ENCODE measurements at regions not wholly inside any gene's neighbourhood (a gene's known extent, or its start where the extent isn't known, plus 50 kb on each side); places are given as distances from the start of the nearest gene placed in this dataset.

GRCh38 chr18:78640246-78640995 is 339.2 kb upstream of the SALL3 start:
- Mint-ChIP-seq H3K27me3 (no peaks in the 10 kb centered on the region), H3K9me3 (peaks cover 3 to 8% (median 6%) of the 10 kb centered on the region in 7 donors), H3K36me3 (no peaks in the 10 kb centered on the region), H3K27ac (no peak overlapping the region), H3K4me3 (no peak overlapping the region), H3K4me1 (peaks cover 0 to 11% (median 4%) of the 10 kb centered on the region in 4 donors)
- ATAC-seq (ENCODE audit: low read depth in 2 of 2) (no peak), DNase-seq (no peak)
- H3K4me1 ChIP-seq (ENCODE audit: control insufficient read depth, insufficient read depth, low read length, poor library complexity, severe bottlenecking): no peaks in the 10 kb centered on the region
- H3K27me3 ChIP-seq (ENCODE audit: control insufficient read depth, insufficient read depth, low read length): no peaks in the 10 kb centered on the region
- H3K9me3 ChIP-seq (ENCODE audit: control insufficient read depth in 2 of 2, low read length in 2 of 2): peaks cover 0 to 5% of the 10 kb centered on the region in 2 experiments
- no peak overlapping the region for H3K4me3 ChIP-seq (ENCODE audit: low read depth, low read length)
- H3K27ac ChIP-seq (ENCODE audit: insufficient read depth, low read length, poor library complexity, severe bottlenecking): no peak overlapping the region
- no peaks in the 10 kb centered on the region for H3K36me3 ChIP-seq (ENCODE audit: control insufficient read depth, insufficient read depth, low read length)

- Histone ChIP-seq H3K36me3 (ENCODE audit: control insufficient read depth, insufficient read depth, low read length) (no peaks in the 10 kb centered on the region), H3K4me1 (ENCODE audit: control insufficient read depth, insufficient read depth, low read length, poor library complexity, severe bottlenecking) (no peaks in the 10 kb centered on the region), H3K4me3 (ENCODE audit: low read depth, low read length) (no peak overlapping the region), H3K9me3 (ENCODE audit: control insufficient read depth in 2 of 2, low read length in 2 of 2) (no peaks in the 10 kb centered on the region), H3K27ac (ENCODE audit: insufficient read depth, low read length, poor library complexity, severe bottlenecking) (no peak overlapping the region), H3K27me3 (ENCODE audit: control insufficient read depth, insufficient read depth, low read length) (no peaks in the 10 kb centered on the region)
- Mint-ChIP-seq H3K9me3 (peaks cover 0 to 2% (median 1%) of the 10 kb centered on the region in 7 donors), H3K36me3 (no peaks in the 10 kb centered on the region), H3K27me3 (no peaks in the 10 kb centered on the region), H3K4me3 (peak overlapping the region in 1 of 4 donors; percentile 38), H3K4me1 (peaks cover 0 to 2% (median 0%) of the 10 kb centered on the region in 4 donors), H3K27ac (no peak overlapping the region)
- ATAC-seq (ENCODE audit: low read depth in 2 of 2) (no peak), DNase-seq (no peak)
These were observed 337.9 kb upstream of the SALL3 start for GRCh38 chr18:78641689-78642231.

GRCh38 chr18:78642296-78642951 is 337.2 kb upstream of the SALL3 start:
- H3K9me3 ChIP-seq (ENCODE audit: control insufficient read depth in 2 of 2, low read length in 2 of 2): no peaks in the 10 kb centered on the region
- no peaks in the 10 kb centered on the region for H3K36me3 Mint-ChIP-seq
- H3K4me1 ChIP-seq (ENCODE audit: control insufficient read depth, insufficient read depth, low read length, poor library complexity, severe bottlenecking): no peaks in the 10 kb centered on the region
- peaks cover 0 to 2% (median 0%) of the 10 kb centered on the region in 4 donors for H3K4me1 Mint-ChIP-seq
- no peaks in the 10 kb centered on the region for H3K27me3 Mint-ChIP-seq
- peaks cover 0 to 2% (median 1%) of the 10 kb centered on the region in 7 donors for H3K9me3 Mint-ChIP-seq
- H3K27me3 ChIP-seq (ENCODE audit: control insufficient read depth, insufficient read depth, low read length): no peaks in the 10 kb centered on the region
- DNase-seq: no peak
- no peaks in the 10 kb centered on the region for H3K36me3 ChIP-seq (ENCODE audit: control insufficient read depth, insufficient read depth, low read length)
- no peak overlapping the region for H3K4me3 Mint-ChIP-seq
- H3K27ac Mint-ChIP-seq: no peak overlapping the region
- H3K4me3 ChIP-seq (ENCODE audit: low read depth, low read length): no peak overlapping the region
- no peak overlapping the region for H3K27ac ChIP-seq (ENCODE audit: insufficient read depth, low read length, poor library complexity, severe bottlenecking)
- ATAC-seq (ENCODE audit: low read depth in 2 of 2): no peak

GRCh38 chr18:78643004-78643403 is 336.6 kb upstream of the SALL3 start:
- ATAC-seq (ENCODE audit: low read depth in 2 of 2): no peak
- no peak for DNase-seq
- H3K4me1 ChIP-seq (ENCODE audit: control insufficient read depth, insufficient read depth, low read length, poor library complexity, severe bottlenecking): no peaks in the 10 kb centered on the region
- H3K27me3 ChIP-seq (ENCODE audit: control insufficient read depth, insufficient read depth, low read length): no peaks in the 10 kb centered on the region
- peaks cover 0 to 2% (median 0%) of the 10 kb centered on the region in 4 donors for H3K4me1 Mint-ChIP-seq
- no peaks in the 10 kb centered on the region for H3K36me3 ChIP-seq (ENCODE audit: control insufficient read depth, insufficient read depth, low read length)
- H3K27ac ChIP-seq (ENCODE audit: insufficient read depth, low read length, poor library complexity, severe bottlenecking): peak overlapping the region; percentile 36
- no peaks in the 10 kb centered on the region for H3K9me3 ChIP-seq (ENCODE audit: control insufficient read depth in 2 of 2, low read length in 2 of 2)
- no peaks in the 10 kb centered on the region for H3K36me3 Mint-ChIP-seq
- peaks cover 0 to 2% (median 1%) of the 10 kb centered on the region in 7 donors for H3K9me3 Mint-ChIP-seq
- H3K27me3 Mint-ChIP-seq: no peaks in the 10 kb centered on the region
- no peak overlapping the region for H3K27ac Mint-ChIP-seq
- H3K4me3 ChIP-seq (ENCODE audit: low read depth, low read length): no peak overlapping the region
- no peak overlapping the region for H3K4me3 Mint-ChIP-seq

GRCh38 chr18:78643981-78644380 is 335.6 kb upstream of the SALL3 start:
- H3K27ac Mint-ChIP-seq: no peak overlapping the region
- Histone ChIP-seq H3K4me1 (ENCODE audit: control insufficient read depth, insufficient read depth, low read length, poor library complexity, severe bottlenecking) (no peaks in the 10 kb centered on the region), H3K4me3 (ENCODE audit: low read depth, low read length) (no peak overlapping the region), H3K27me3 (ENCODE audit: control insufficient read depth, insufficient read depth, low read length) (no peaks in the 10 kb centered on the region), H3K9me3 (ENCODE audit: control insufficient read depth in 2 of 2, low read length in 2 of 2) (no peaks in the 10 kb centered on the region), H3K27ac (ENCODE audit: insufficient read depth, low read length, poor library complexity, severe bottlenecking) (no peak overlapping the region), H3K36me3 (ENCODE audit: control insufficient read depth, insufficient read depth, low read length) (no peaks in the 10 kb centered on the region)
- no peaks in the 10 kb centered on the region for H3K36me3 Mint-ChIP-seq
- ATAC-seq (ENCODE audit: low read depth in 2 of 2) (no peak), DNase-seq (no peak)
- no peaks in the 10 kb centered on the region for H3K27me3 Mint-ChIP-seq
- H3K4me1 Mint-ChIP-seq: peaks cover 0 to 2% (median 0%) of the 10 kb centered on the region in 4 donors
- peaks cover 0 to 2% (median 1%) of the 10 kb centered on the region in 7 donors for H3K9me3 Mint-ChIP-seq
- no peak overlapping the region for H3K4me3 Mint-ChIP-seq

- H3K27ac ChIP-seq (ENCODE audit: insufficient read depth, low read length, poor library complexity, severe bottlenecking): no peak overlapping the region
- no peaks in the 10 kb centered on the region for H3K4me1 ChIP-seq (ENCODE audit: control insufficient read depth, insufficient read depth, low read length, poor library complexity, severe bottlenecking)
- no peaks in the 10 kb centered on the region for H3K27me3 ChIP-seq (ENCODE audit: control insufficient read depth, insufficient read depth, low read length)
- peaks cover 0 to 2% (median 0%) of the 10 kb centered on the region in 7 donors for H3K9me3 Mint-ChIP-seq
- ATAC-seq (ENCODE audit: low read depth in 2 of 2): no peak
- DNase-seq: no peak
- H3K27me3 Mint-ChIP-seq: no peaks in the 10 kb centered on the region
- no peaks in the 10 kb centered on the region for H3K9me3 ChIP-seq (ENCODE audit: control insufficient read depth in 2 of 2, low read length in 2 of 2)
- peaks cover 0 to 2% (median 0%) of the 10 kb centered on the region in 4 donors for H3K4me1 Mint-ChIP-seq
- no peaks in the 10 kb centered on the region for H3K36me3 ChIP-seq (ENCODE audit: control insufficient read depth, insufficient read depth, low read length)
- H3K27ac Mint-ChIP-seq: no peak overlapping the region
- no peak overlapping the region for H3K4me3 Mint-ChIP-seq
- H3K36me3 Mint-ChIP-seq: no peaks in the 10 kb centered on the region
- no peak overlapping the region for H3K4me3 ChIP-seq (ENCODE audit: low read depth, low read length)
These were observed 334.4 kb upstream of the SALL3 start for GRCh38 chr18:78645216-78645615.

- H3K27ac ChIP-seq (ENCODE audit: insufficient read depth, low read length, poor library complexity, severe bottlenecking): no peak overlapping the region
- DNase-seq (no peak), ATAC-seq (ENCODE audit: low read depth in 2 of 2) (no peak)
- no peak overlapping the region for H3K27ac Mint-ChIP-seq
- H3K4me3 ChIP-seq (ENCODE audit: low read depth, low read length): no peak overlapping the region
- no peaks in the 10 kb centered on the region for H3K27me3 Mint-ChIP-seq
- no peaks in the 10 kb centered on the region for H3K27me3 ChIP-seq (ENCODE audit: control insufficient read depth, insufficient read depth, low read length)
- no peak overlapping the region for H3K4me3 Mint-ChIP-seq
- peaks cover 0 to 6% (median 3%) of the 10 kb centered on the region in 7 donors for H3K9me3 Mint-ChIP-seq
- H3K9me3 ChIP-seq (ENCODE audit: control insufficient read depth in 2 of 2, low read length in 2 of 2): no peaks in the 10 kb centered on the region
- H3K36me3 Mint-ChIP-seq: no peaks in the 10 kb centered on the region
- no peaks in the 10 kb centered on the region for H3K36me3 ChIP-seq (ENCODE audit: control insufficient read depth, insufficient read depth, low read length)
- peaks cover 0 to 2% (median 0%) of the 10 kb centered on the region in 4 donors for H3K4me1 Mint-ChIP-seq
- H3K4me1 ChIP-seq (ENCODE audit: control insufficient read depth, insufficient read depth, low read length, poor library complexity, severe bottlenecking): no peaks in the 10 kb centered on the region
These were observed 332.6 kb upstream of the SALL3 start for GRCh38 chr18:78647018-78647417.
